ENCODE measurements at regions not wholly inside any gene's neighbourhood (a gene's known extent, or its start where the extent isn't known, plus 50 kb on each side); places are given as distances from the start of the nearest gene placed in this dataset.

- H3K4me3 ChIP-seq (ENCODE audit: low read length): no peak overlapping the region
- TF ChIP-seq CTCF (IDR thresholded peaks at IDR 0.05; ENCODE audit: insufficient read depth, low read depth, low read length, missing control alignments): no peak
- DNase-seq (ENCODE audit: low read depth): no peak
Observed at GRCh38 chr5:159459132-159459627, 128.9 kb upstream of the IL12B start.

- peak; percentile 9 for DNase-seq (ENCODE audit: low read depth)
- TF ChIP-seq CTCF (IDR thresholded peaks at IDR 0.05; ENCODE audit: insufficient read depth, low read depth, low read length, missing control alignments): no peak
- no peak overlapping the region for H3K4me3 ChIP-seq (ENCODE audit: low read length)
Observed at GRCh38 chr5:159459951-159460538, 129.8 kb upstream of the IL12B start.

DNA sequence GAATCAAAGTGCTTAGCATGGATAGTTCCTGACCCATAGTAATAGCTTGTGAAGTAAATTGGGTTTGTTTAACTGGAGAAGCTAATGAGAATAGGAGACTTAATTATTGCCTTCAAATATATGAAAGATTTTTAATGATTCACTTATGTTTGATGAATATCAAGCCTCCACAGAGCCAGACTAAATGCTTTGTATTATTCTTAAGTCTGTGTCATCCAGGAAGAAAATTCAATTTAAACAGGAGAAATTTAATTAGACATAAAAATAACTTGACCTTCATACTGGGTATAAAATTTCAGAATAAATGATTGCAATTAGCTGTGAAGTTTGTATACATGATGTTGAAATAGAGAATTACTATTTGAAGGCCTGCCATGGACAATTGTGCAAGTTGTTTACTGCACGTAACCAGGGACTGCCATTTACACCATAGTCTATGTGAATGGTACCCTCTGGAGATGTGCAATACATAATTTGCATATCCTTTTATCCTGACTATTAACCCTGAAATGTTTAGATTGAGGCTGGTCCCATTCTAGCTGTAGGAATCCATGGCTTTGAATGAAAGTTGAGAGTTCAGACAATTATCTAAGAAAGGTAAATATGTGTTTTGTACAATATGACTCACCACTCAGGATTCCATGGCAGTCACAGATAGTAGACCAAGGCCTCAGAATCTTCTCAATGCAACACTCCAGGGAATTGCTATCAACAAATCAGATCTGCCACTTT is 133.5 kb upstream of the IL12B start:
- no peak for TF ChIP-seq CTCF (IDR thresholded peaks at IDR 0.05; ENCODE audit: insufficient read depth, low read depth, low read length, missing control alignments)
- peak; percentile 41 for DNase-seq (ENCODE audit: low read depth)
- no peak overlapping the region for H3K4me3 ChIP-seq (ENCODE audit: low read length)

DNA sequence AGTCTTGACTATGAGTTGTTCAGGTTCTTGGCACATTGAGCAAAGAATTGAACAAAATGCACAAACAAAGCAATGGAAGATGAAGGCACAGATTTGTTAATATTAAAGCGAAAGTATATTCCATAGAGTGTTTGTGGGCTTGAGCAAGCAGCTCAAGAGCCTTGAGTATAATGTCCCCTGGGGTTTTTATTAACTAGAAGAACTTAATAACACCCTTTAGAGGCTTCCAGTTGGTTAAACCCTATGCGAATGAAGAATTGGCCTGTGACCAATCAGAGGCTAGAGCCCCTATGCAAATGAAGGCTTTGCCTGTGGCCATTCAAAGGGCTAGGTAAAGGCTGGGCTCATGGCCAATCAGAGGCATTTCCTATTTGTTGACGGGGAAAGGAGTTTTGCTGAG is 135.3 kb upstream of the IL12B start:
- no peak for TF ChIP-seq CTCF (IDR thresholded peaks at IDR 0.05; ENCODE audit: insufficient read depth, low read depth, low read length, missing control alignments)
- no peak for DNase-seq (ENCODE audit: low read depth)
- H3K4me3 ChIP-seq (ENCODE audit: low read length): no peak overlapping the region

- no peak for TF ChIP-seq CTCF (IDR thresholded peaks at IDR 0.05; ENCODE audit: insufficient read depth, low read depth, low read length, missing control alignments)
- no peak overlapping the region for H3K4me3 ChIP-seq (ENCODE audit: low read length)
- DNase-seq (ENCODE audit: low read depth): no peak
Observed at GRCh38 chr5:159467666-159468065, 137.4 kb upstream of the IL12B start.

GRCh38 chr5:159469496-159470372 is 139.4 kb upstream of the IL12B start:
- no peak overlapping the region for H3K4me3 ChIP-seq (ENCODE audit: low read length)
- DNase-seq (ENCODE audit: low read depth): no peak
- TF ChIP-seq CTCF (IDR thresholded peaks at IDR 0.05; ENCODE audit: insufficient read depth, low read depth, low read length, missing control alignments): no peak
